SKM-1 (cell line): ENCODE measurements at regions not wholly inside any gene's neighbourhood (a gene's known extent, or its start where the extent isn't known, plus 50 kb on each side); places are given as distances from the start of the nearest gene placed in this dataset.
"Not testable (repeated sequence)": the region's sequence is repeated elsewhere in the genome, so short reads cannot be mapped to it uniquely, and the experiment has no call there.

Experiments used
- DNase-seq: peaks from one replicate; lab custom pipeline; 2025; ENCODE audit not compliant: unreplicated experiment; lab: John Stamatoyannopoulos, UW

DNA sequence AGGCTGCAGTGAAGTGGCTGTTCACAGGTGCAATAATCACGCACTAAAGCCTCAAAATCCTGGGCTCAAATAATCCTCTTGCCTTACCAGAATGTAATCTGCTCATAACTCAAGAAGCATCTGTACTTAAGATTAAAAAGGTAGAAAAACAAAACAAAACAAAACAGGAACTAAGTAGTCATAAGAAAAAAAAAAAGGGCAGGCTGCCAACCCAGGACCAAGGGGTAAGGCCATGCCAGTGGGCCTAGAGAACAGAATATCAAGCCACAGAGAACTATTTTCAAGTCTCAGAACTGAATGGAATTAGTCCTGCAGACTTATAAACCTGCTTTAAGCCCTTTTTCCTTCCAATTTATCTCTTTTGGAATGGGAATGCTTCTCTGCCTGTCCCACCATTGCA lies 64.8 kb upstream of the TBC1D3K start:
- DNase-seq = no peak

DNA sequence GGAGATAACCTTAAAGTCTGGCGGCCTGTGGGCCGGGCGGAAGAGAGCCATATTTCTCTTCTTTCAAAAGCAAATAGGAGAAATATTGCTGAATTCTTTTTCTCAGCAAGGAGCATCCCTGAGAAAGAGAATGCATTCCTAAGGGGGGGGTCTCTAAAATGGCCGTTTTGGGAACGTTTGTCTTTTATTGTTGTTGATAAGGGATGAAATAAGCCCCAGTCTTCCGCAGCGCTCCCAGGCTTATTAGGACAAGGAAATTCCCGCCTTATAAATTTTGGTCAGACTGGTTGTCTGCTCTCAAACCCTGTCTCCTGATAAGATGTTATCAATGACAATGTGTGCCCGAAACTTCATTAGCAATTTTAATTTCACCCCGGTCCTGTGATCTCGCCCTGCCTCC lies 65.8 kb upstream of the TBC1D3K start:
- DNase-seq = not testable (repeated sequence)

DNA sequence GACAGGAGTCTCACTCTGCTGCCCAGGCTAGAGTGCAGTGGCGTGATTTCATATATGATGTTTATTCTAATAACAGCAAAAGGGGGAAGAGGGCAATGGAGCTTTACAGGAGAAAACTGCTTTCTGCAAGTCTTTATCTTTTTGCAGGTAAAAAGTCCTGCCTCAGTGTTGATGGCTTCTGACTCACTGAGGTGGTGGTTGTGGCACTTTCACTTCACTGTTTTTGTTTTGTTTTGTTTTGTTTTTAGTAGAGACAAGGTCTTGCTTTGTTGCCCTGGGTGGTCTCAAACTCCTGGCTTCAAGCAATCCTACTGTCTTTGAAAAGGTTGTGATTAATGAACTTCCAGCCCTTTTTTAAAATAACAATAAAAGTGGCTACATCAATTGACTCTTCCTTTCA lies 68.0 kb upstream of the TBC1D3K start:
- DNase-seq = no peak

DNA sequence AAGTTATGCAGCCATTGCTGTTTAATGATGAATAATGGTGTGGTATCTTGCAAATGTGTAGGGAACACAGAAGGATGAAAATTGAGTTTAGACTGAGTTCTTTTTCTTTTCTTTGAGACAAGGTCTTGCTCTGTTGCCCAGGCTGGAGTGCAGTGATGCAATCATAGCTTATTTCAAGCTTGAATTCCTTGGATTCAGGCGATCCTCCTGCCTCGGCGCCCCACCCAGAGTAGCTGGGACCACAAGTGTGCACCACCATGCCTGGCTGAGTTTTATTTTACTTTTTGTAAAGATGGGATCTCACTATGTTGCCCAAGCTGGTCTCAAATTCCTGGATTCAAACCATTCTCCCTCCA lies 74.6 kb upstream of the TBC1D3K start:
- DNase-seq = no peak

DNA sequence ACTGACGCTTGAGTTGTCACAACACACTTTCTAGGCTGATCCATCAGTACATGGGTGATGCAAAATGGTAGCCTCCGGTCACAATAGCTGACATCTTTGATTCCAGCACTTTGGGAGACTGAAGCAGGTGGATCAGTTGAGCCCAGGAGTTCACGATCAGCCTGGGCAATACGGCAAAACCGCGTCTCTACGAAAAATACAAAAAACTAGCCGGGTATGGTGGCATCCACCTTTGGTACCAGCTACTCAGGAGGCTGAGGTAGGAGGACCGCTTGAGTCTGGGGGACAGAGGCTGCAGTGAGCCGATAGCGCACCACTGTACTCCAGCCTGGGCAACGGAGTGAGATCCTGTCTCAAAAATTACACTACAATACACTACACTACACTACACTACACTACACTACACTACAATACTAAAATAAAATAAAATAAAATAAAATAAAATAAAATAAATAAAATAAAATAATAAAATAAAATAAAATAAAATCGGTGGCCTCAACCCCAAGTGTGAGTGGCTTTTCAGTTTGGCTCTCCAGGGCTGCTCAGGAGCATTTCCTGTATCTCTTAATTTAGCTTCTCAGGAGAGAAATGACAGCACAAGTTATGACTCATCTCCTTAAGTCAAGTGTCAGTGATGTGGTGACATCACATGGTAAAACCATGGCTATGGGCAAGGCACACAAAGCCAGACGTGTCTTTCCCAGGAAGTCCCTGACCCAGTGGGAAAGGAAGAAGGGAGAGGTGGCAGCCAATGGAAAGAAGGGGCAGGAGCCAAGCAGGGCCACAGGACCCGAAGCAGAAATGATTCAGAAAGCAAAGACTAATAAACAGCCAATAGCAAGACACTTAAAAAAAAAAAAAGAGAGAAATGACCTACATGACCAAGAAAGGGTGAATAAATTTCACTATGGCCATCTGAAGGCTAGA lies 75.3 kb upstream of the TBC1D3K start:
- no peak for DNase-seq

DNA sequence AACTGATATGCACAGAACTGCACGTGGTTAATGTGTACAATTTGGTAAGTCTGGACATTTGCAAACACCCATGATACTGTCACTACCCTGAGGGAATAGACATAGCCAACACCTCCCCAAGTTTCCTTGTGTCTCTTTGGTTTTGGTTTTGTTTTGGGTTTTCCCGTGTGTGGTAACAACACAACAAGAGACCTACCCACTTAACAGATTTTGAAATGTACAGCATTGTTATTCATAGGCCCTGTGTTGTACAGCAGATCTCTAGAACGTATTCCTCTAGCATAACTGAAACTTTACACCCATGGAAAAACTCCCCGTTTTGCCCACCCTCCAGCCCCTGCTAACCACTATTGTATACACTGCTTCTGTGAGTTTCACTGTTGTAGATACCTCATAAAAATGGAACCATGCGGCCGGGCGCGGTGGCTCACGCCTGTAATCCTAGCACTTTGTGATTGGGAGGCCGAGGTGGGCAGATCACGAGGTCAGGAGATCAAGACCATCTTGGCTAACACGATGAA lies 76.3 kb upstream of the TBC1D3K start:
- no peak for DNase-seq

DNA sequence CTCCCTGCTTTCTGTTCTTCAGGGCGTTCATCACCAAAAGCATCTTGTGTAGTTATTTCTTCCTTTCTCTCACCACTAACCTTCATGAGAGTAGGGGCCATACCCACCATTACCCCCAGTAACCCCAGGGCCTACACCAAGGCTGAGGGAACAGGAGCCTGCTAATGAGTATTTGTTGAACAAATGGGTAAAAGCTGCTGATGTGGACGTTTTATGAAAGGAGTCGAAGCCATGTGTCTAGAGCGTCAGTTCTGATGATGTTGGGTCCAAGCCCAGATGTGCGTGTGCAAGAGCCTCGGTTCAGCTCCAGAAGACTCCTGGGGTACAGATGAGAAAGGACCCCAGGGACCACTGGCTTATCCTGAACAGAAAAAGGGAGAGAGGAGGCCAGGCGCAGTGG lies 77.1 kb upstream of the TBC1D3K start:
- no peak for DNase-seq

DNA sequence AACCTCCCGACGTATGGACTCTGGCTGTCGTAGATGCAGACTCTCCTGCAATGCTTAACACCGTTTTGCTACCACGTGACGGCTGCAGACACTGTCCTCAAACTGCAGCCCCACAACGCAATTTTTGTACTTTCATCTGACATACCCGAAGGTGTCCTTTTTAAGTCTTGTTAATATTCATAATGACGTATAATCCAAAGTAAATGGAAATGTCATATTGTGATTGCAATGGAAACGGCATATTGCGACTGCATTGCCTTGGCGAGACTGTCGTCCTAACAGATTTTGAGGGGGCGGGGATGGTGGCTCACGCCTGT lies 79.3 kb upstream of the TBC1D3K start:
- DNase-seq = no peak

DNA sequence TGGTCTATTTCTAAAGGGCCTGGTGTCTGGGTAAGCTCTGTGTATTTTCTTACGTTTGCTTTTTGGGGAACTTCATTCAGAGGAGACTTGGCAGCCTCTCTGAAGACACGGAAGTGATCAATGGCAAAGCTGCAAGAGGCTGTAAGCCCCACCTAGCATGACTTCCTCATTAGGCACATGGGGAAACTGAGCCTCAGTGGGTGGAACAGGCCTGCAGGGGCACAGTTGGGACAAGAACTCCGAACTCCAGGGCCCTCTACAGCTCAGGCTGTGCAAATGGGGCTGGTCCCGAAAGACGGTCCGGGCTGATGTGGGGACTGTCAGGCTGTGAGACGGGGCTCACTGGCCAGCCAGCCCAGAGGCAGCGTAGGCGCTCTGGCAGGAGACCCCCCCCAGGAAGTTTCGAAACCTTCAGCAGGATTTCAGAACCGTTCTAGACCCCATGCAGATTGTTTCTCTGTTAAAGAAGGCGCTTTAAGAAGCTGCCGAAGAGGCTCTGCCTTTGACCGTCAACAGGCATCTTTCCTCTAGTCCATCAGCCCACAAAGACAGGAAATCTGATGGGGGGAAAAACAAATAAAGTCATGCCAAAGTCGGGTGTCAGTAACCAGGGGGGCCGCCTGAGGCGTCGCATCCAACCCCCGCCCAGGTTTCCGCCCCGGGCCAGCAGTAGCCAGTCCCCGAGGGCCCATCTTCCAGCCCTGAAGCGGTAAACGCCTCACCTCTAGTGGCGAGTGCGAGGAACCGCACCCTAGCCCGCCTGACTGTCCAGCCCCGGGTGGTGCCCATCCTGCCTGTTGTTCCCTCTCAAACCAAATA lies 79.8 kb upstream of the TBC1D3K start:
- peak; percentile 69 for DNase-seq

DNA sequence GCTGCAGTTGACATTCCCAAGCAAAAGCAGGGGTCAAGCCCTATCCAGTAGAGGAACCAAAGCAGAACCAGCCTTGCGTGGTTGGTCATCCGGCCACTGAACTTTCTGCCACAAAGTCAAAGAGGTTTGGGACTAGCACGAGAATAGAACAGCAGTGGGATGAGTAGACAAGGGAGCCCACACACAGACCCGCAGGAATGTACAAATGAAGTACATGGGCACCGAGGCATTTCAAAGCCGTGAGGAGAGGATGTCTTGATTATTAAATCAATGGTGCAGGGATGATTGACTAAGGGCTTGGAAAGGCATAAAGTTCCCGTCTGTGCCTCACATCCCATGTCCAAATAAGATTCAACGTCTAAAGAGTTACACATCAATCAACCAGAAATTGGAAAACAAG lies 81.8 kb upstream of the TBC1D3K start:
- no peak for DNase-seq

DNA sequence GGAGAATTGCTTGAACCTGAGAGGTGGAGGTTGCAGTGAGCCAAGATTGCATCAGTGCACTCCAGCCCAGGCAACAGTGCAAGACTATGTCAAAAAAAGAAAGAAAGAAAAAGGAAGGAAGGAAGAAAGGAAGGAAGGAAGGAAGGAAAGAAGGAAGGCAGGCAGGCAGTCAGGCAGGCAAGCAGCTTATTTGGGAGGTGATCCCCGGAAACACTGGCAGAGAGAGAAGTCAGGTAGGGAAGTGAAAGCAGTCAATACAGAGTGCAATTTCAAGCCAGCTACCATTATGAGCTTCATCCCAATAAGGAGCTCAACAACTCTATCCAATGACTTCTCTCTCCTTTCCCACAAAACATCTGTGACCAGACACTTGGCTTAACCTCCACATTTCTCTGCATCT lies 83.0 kb upstream of the TBC1D3K start:
- no peak for DNase-seq

DNA sequence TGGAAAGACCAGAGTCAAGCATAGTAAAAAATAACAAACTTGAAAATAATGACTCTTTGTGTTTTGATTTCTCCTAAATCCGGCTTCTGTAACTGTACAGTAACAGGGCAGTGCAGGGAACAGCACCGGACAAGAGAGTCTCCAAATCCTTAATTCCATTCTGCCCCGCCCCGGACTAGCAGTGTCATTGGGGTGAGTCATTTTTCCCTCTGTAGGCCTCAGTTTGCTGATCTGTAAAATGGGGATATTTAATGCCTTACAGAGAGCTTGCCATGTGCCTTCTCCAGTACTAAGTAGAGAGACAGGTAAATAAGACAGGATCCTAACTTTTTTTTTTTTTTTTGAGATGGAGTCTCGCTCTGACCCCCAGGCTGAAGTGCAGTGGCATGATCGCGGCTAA lies 83.6 kb upstream of the TBC1D3K start:
- no peak for DNase-seq

DNA sequence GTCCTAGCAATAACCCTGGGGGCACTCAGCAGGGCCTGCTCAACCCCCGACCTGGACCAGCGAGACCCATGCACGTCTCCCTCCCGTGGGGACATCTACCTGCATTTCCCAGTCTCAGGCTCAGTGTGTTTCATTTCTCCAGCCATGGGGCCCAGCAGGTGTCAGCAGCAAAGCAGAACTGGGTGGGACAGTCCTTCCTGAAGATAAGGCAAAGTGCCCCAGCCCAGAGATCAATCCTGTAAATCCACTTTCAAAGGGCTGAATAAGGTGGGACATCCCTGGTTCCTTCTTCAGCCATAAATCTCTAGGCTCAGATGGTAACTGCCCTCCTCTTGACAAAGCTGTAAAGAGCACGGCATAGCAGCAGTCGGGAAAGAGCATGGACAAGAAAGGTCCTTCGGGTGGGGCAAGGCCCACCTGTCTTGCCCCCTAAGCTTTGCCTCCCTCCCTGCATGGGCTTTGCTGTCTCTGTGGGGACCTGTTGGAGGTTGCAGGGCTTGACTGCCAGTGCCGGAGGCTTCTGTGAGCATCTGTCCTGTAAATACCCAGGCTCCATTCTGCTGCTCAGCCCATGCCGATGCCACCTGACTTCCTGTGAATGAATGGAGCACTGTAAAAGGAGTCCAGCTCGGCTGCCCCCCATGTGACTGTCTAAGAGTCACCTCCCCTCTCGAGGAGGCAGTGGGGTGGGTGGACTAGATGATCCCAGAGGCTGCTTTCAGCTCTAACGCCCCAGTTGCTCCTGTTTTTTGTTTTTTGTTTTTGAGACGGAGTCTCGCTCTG lies 84.8 kb upstream of the TBC1D3K start:
- DNase-seq = no peak

DNA sequence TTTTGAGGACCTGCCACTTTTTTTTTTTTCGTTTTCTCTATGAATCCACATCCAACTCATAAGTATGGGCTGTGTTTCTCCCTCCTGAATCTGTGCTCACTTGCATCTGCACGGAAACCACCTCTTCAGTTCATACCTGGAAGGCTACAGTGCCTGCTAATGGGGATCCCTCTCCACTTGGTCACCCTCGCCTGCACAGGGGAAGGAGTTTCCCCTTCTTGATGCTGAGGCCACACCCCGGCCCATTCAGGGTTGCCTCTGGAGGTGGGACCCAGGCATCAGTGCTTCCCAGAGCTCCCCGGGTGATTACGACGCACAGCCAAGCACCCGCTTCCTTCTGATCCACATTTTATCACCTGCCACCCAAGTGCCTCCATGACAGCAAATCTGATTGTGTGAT lies 85.9 kb upstream of the TBC1D3K start:
- DNase-seq = no peak

DNA sequence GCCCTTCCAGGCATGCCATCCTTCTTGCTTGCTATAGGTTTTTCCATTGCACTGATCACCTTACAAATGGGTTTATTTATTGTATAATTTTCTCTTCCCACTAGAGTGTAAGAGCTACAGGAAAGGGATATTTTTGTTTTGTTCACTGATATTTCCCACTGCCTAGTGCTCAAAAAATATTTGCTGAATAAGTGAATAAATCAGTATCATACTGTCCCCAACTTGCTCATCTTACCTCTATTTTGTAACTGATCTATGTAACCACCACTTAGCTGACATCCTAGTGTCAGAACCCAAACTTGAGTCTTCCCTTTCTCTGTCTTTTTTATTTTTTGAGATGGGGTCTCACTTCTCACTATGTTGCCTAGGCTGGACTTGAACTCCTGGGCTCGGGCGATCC lies 87.6 kb upstream of the TBC1D3K start:
- DNase-seq = no peak

DNA sequence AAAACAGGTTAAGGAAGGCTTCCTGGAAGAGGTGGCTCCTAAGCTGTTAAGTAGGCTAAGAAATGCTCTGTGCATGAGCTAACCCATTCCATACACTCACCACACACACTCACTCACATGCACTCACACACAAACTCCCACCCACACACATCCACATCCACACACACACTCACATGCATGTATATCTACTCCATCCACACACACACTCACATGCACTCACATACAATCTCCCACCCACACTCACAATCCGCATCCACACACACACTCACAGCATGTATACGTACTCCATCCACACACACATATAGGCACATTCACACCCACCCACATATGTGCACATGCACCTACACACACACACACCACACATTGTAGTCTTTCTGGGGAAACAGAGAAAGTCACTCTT lies 89.3 kb upstream of the HNF1B start:
- DNase-seq = no peak

DNA sequence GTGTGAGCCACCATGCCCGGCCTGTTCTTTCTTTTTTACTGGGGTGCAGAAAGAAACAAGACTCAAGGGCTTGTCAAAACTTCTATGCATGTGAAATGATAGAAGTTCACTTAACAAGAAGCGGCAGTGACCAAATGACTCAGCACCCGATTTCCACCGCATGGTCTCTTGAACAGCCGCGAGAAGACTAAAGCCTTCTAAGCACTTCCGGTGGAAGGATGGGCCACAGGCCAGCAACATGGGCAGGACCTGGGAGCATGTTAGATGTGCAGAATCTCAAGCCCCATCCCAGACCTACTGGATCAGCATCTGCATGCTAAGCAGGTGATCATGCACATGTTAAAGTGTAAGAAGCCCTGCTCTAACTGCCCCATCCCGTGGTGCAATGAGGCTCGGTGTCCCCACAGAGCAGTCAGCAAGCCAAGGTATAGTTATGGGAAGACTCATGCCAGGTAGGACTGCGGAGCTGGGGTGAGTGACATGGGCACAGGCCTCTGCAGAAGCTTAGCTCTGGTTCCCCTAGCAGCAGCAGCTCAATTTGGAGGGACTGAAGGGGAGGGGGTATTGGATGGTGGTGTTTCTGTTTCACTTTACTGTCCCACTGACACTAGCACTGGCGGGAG lies 88.5 kb upstream of the HNF1B start:
- no peak for DNase-seq

DNA sequence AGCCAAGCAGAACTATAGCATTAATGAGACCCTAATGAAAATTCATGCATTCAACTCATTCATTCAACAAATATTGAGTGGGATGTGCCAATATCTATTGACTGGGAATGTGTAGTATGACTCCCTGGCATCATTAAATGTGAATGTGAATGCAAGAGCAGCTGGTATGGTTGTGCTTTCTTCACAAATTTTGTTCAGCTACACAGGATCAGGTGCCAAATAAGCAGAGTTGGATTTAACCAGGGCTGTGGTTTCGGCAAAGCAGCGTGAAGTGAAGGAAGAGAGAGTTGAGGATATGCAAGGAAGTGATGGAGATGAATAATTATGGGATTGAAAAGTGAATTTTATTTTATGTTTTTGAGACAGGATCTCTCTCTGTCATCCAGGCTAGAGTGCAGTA lies 87.1 kb upstream of the HNF1B start:
- no peak for DNase-seq

DNA sequence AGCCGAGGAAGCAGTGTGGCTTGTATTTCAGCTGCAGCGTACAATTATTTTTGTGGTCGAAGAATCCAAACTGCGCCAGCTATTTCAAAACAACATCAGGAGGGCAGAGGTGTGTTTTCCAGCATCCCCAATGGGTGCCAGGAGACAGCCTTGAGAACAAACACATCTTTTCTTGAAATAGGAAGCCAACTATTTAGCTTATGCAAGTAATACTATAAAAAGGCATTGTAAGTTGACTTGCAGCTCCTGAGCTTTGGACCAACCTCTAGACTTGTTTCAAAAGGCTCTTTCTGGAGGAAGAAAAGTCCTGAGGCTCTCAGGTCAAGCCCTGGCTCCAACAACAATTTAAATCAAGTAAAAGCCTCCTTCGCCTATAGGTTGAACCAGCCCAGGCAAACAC lies 86.6 kb upstream of the HNF1B start:
- no peak for DNase-seq

DNA sequence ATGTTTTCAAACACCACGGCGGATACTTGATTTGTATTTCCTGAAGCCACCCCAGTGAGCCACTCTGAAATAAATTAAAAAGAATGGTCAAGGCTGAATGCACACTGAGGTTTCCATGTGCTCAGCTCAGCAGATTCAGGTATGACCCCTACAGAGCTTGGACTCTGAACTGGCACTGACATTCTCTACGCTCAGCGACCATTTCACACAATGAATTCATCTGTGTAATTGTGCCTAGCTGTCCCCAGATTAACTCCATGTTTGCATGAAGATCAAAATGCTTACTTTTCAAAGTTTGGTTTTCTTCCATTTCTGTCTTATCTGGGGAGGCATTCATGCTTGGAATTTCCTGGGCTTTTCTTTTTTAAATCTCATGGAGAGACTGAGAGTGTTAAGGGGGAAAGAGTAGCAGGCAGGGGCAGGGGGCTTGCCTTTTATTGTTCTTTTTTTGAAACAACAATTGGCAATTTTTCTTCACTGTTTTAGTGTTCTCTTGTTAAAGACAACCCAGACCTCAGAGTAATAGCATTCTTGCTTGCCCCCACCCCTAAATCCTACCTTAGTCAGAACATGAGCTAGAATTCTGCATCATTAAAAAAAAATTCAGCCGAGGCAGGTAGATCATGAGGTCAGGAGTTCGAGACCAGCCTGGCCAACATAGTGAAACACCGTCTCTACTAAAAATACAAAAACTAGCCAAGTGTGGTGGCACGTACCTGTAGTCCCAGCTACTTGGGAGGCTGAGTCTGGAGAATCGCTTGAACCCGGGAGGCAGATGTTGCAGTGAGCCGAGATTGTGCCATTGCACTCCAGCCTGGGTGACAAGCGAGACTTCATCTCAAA lies 85.5 kb upstream of the HNF1B start:
- no peak for DNase-seq
